NT2/D1 (cell line): ENCODE measurements at regions not wholly inside any gene's neighbourhood (a gene's known extent, or its start where the extent isn't known, plus 50 kb on each side); places are given as distances from the start of the nearest gene placed in this dataset.

Source experiments
- YY1 ChIP-seq: IDR thresholded peaks from 2 replicates; pipeline ENCODE4 v1.6.1; 2011; ENCODE audit not compliant: insufficient read length, insufficient read depth
- ZNF274 ChIP-seq: IDR thresholded peaks from 2 replicates; pipeline ENCODE4 v1.6.1; 2011; ENCODE audit warnings: mild to moderate bottlenecking, low read depth, low read length

GRCh38 chr3:4166540-4166939, 136.6 kb upstream of the SETMAR start:
- TF ChIP-seq YY1 (no peak), ZNF274 (no peak)
